PFSK-1 (cell line): ENCODE measurements at regions not wholly inside any gene's neighbourhood (a gene's known extent, or its start where the extent isn't known, plus 50 kb on each side); places are given as distances from the start of the nearest gene placed in this dataset.

Experiments used
- FOXP2 ChIP-seq: optimal IDR thresholded peaks from 2 replicates; pipeline ENCODE3; 2011; ENCODE audit warnings: borderline replicate concordance, control low read depth, inconsistent platforms; ENCODE audit not compliant: insufficient read depth; ENCODE audit errors: extremely low read length, extremely low read depth
- POLR2AphosphoS5 ChIP-seq: IDR thresholded peaks from 2 replicates; pipeline ENCODE4 v1.6.1; 2012; ENCODE audit warnings: low read depth, mild to moderate bottlenecking, control low read depth, low read length, moderate library complexity
- REST ChIP-seq, 2 experiments: IDR thresholded peaks; 2 replicates each; pipeline versions ENCODE4 v1.6.1 to v1.8.0; 2011 to 2012; ENCODE audit warnings: low read depth in 2 of 2, low read length in 2 of 2, control low read depth in 1 of 2, inconsistent platforms in 1 of 2, mild to moderate bottlenecking in 1 of 2, moderate library complexity in 1 of 2; ENCODE audit not compliant: insufficient read depth in 1 of 2
- TAF1 ChIP-seq: IDR thresholded peaks from 2 replicates; pipeline ENCODE4 v1.6.1; 2012; ENCODE audit warnings: low read length, control low read depth, borderline replicate concordance; ENCODE audit not compliant: insufficient read depth

- TF ChIP-seq TAF1 (no peak), FOXP2 (no peak), POLR2AphosphoS5 (no peak), REST (IDR thresholded peaks at IDR 0.05; ENCODE audit: insufficient read depth in 1 of 2, low read depth in 2 of 2, low read length in 2 of 2) (no peak)
These were observed 137.2 kb upstream of the ID4 start for GRCh38 chr6:19699932-19700331.
